ENCODE measurements at regions not wholly inside any gene's neighbourhood (a gene's known extent, or its start where the extent isn't known, plus 50 kb on each side); places are given as distances from the start of the nearest gene placed in this dataset.

- DNase-seq, result no peak
These were observed 249.7 kb upstream of the TTC14 start for GRCh38 chr3:180352261-180352660.

GRCh38 chr3:180354214-180354613 is 247.7 kb upstream of the TTC14 start:
- DNase-seq, result no peak

- no peak for DNase-seq
These were observed 243.8 kb upstream of the TTC14 start for GRCh38 chr3:180358179-180358578.

- DNase-seq, result no peak
These were observed 242.7 kb upstream of the TTC14 start for GRCh38 chr3:180359061-180359952.

- no peak for DNase-seq
These were observed 242.0 kb upstream of the TTC14 start for GRCh38 chr3:180359953-180360279.

- DNase-seq, result no peak
These were observed 239.9 kb upstream of the TTC14 start for GRCh38 chr3:180362081-180362480.

- DNase-seq, result no peak
These were observed 226.1 kb upstream of the TTC14 start for GRCh38 chr3:180375831-180376230.

GRCh38 chr3:180378496-180378895 is 223.5 kb upstream of the TTC14 start:
- no peak for DNase-seq

GRCh38 chr3:180382638-180383180 is 219.3 kb upstream of the TTC14 start:
- DNase-seq, result no peak

- DNase-seq, result no peak
These were observed 218.5 kb upstream of the TTC14 start for GRCh38 chr3:180383332-180384020.

GRCh38 chr3:180390313-180390712 is 211.7 kb upstream of the TTC14 start:
- DNase-seq, result no peak

GRCh38 chr3:180391001-180391400 is 211.0 kb upstream of the TTC14 start:
- DNase-seq, result no peak

- DNase-seq, result no peak
These were observed 200.7 kb upstream of the TTC14 start for GRCh38 chr3:180401226-180401625.

GRCh38 chr3:180402471-180403073 is 199.4 kb upstream of the TTC14 start:
- no peak for DNase-seq

GRCh38 chr3:180403156-180403555 is 198.8 kb upstream of the TTC14 start:
- no peak for DNase-seq

- DNase-seq, result no peak
These were observed 193.3 kb upstream of the TTC14 start for GRCh38 chr3:180408654-180409053.

- DNase-seq, result no peak
These were observed 192.8 kb upstream of the TTC14 start for GRCh38 chr3:180409170-180409569.

GRCh38 chr3:180409883-180410282 is 192.1 kb upstream of the TTC14 start:
- DNase-seq, result no peak

GRCh38 chr3:180414157-180414556 is 187.8 kb upstream of the TTC14 start:
- no peak for DNase-seq

GRCh38 chr3:180416111-180416594 is 185.8 kb upstream of the TTC14 start:
- DNase-seq, result no peak

GRCh38 chr3:180417241-180417640 is 184.7 kb upstream of the TTC14 start:
- no peak for DNase-seq

GRCh38 chr3:180420016-180420415 is 181.9 kb upstream of the TTC14 start:
- DNase-seq, result no peak

GRCh38 chr3:180420804-180421203 is 181.2 kb upstream of the TTC14 start:
- no peak for DNase-seq

- no peak for DNase-seq
These were observed 180.7 kb upstream of the TTC14 start for GRCh38 chr3:180421221-180421620.

Data from SHP77 (cell line).